ENCODE measurements at regions not wholly inside any gene's neighbourhood (a gene's known extent, or its start where the extent isn't known, plus 50 kb on each side); places are given as distances from the start of the nearest gene placed in this dataset.

DNA sequence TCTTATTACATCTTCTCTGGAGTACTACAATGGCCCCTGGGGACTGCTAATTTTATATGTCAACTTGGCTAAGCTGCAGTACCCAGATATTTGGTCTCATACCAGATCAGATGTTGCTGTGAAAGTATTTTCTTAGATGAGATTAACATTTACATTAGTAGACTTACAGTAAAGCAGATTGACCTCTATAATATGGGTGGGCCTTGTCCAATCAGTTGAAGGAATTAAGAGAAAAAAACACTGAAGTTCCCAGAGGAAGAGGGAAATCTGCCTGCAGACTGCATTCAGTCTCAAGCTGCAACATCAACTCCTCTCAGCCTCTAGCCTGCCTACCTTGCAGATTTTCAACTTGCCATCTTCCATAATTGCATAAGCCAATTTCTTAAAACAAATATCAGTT lies 430.1 kb downstream of the MED13L start:
- Histone ChIP-seq H2AFZ (ENCODE audit: low read length) (no peak overlapping the region), H3K23ac (ENCODE audit: insufficient read length) (no peak overlapping the region), H3K4me2 (ENCODE audit: insufficient read depth in 1 of 2, low read depth in 2 of 2, low read length in 2 of 2) (no peak overlapping the region), H4K20me1 (replicated peaks in 1 of 2; ENCODE audit: control insufficient read depth in 1 of 2, insufficient read depth in 2 of 2, low read length in 2 of 2) (no peaks in the 10 kb centered on the region), H3K79me2 (ENCODE audit: control insufficient read depth in 1 of 2, insufficient read depth in 2 of 2, low read length in 2 of 2) (no peaks in the 10 kb centered on the region), H4K5ac (ENCODE audit: insufficient read length, low read depth, low read length) (no peak overlapping the region), H2BK15ac (ENCODE audit: low read length) (no peak overlapping the region), H3K4ac (replicated peaks; ENCODE audit: insufficient read length, low read depth, low read length) (no peak overlapping the region), H2BK120ac (replicated peaks; ENCODE audit: low read depth, low read length) (no peak overlapping the region), H3K9me3 (ENCODE audit: insufficient read depth in 2 of 2, low read depth in 1 of 2, low read length in 1 of 2) (peaks cover 0 to 5% of the 10 kb centered on the region in 2 experiments; a peak in 1 of 4 replicates), H2BK20ac (ENCODE audit: low read length) (no peak overlapping the region), H4K8ac (ENCODE audit: extremely low read depth, insufficient read depth, low read length) (no peak overlapping the region), H3K9ac (replicated peaks in 1 of 4; ENCODE audit: extremely low read depth in 1 of 4, low read depth in 3 of 4, low read length in 3 of 4) (no peak overlapping the region), H3K4me1 (replicated peaks in 1 of 4; ENCODE audit: control insufficient read depth in 3 of 4, insufficient read depth in 4 of 4, low read length in 3 of 4) (no peaks in the 10 kb centered on the region), H3K27ac (ENCODE audit: low read depth, low read length) (no peak overlapping the region), H2BK5ac (ENCODE audit: low read depth, low read length) (no peak overlapping the region), H2AK5ac (ENCODE audit: low read depth, low read length) (no peak overlapping the region), H3K56ac (replicated peaks; ENCODE audit: insufficient read length, low read depth, low read length) (no peak overlapping the region), H3K79me1 (ENCODE audit: low read depth, low read length) (no peaks in the 10 kb centered on the region), H2BK12ac (ENCODE audit: low read depth, low read length) (no peak overlapping the region), H3K14ac (ENCODE audit: insufficient read length) (no peak overlapping the region), H3K23me2 (ENCODE audit: low read depth, low read length) (peaks cover 2% of the 10 kb centered on the region; the same call in 1 of the 2 replicates), H3K27me3 (replicated peaks in 1 of 4; ENCODE audit: control insufficient read depth in 3 of 4, extremely low read depth in 1 of 4, insufficient read depth in 3 of 4, low read length in 3 of 4) (no peaks in the 10 kb centered on the region), H3K18ac (ENCODE audit: extremely low read depth, low read length) (no peak overlapping the region), H4K91ac (replicated peaks; ENCODE audit: insufficient read length, low read length) (no peak overlapping the region), H3K4me3 (ENCODE audit: extremely low read depth in 1 of 4, insufficient read depth in 2 of 4, low read depth in 3 of 4, low read length in 4 of 4) (no peak overlapping the region), H3K36me3 (ENCODE audit: control insufficient read depth in 2 of 4, insufficient read depth in 4 of 4, low read length in 3 of 4) (no peaks in the 10 kb centered on the region)
- CTCF ChIA-PET (ENCODE audit: partially characterized antibody) = interaction anchor here (2.2 kb wide), 1 partner anchor 10 kb away, joined by 5 read pairs; no protein-coding TSS in a partner anchor
- FAIRE-seq (no peak), DNase-seq (ENCODE audit: low read depth in 1 of 2, low spot score in 2 of 2) (no peak)
- POLR2A ChIA-PET (ENCODE audit: partially characterized antibody) = no interaction called here
- TF ChIP-seq, protein P1, sequence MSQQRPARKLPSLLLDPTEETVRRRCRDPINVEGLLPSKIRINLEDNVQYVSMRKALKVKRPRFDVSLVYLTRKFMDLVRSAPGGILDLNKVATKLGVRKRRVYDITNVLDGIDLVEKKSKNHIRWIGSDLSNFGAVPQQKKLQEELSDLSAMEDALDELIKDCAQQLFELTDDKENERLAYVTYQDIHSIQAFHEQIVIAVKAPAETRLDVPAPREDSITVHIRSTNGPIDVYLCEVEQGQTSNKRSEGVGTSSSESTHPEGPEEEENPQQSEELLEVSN (IDR thresholded peaks at IDR 0.05) = no peak

All from H1 (cell line).